ENCODE measurements at regions not wholly inside any gene's neighbourhood (a gene's known extent, or its start where the extent isn't known, plus 50 kb on each side); places are given as distances from the start of the nearest gene placed in this dataset.
A peak's percentile ranks its signal among the peaks of the same experiment; 100 is the strongest.

GRCh38 chr6:142500250-142500786 is 198.5 kb downstream of the ADGRG6 start:
- DNase-seq (ENCODE audit: low read depth) = no peak

GRCh38 chr6:142501795-142502194 is 200.0 kb downstream of the ADGRG6 start:
- DNase-seq (ENCODE audit: low read depth) = no peak

GRCh38 chr6:142507065-142507464 is 205.3 kb downstream of the ADGRG6 start:
- no peak for DNase-seq (ENCODE audit: low read depth)

- no peak for DNase-seq (ENCODE audit: low read depth)
Observed at GRCh38 chr6:142510211-142510610, 208.4 kb downstream of the ADGRG6 start.

GRCh38 chr6:142518126-142518525 is 216.3 kb downstream of the ADGRG6 start:
- no peak for DNase-seq (ENCODE audit: low read depth)

GRCh38 chr6:142518761-142519160 is 217.0 kb downstream of the ADGRG6 start:
- DNase-seq (ENCODE audit: low read depth) = no peak

GRCh38 chr6:142521791-142522190 is 220.0 kb downstream of the ADGRG6 start:
- no peak for DNase-seq (ENCODE audit: low read depth)

- no peak for DNase-seq (ENCODE audit: low read depth)
Observed at GRCh38 chr6:142523515-142524375, 221.9 kb downstream of the ADGRG6 start.

- no peak for DNase-seq (ENCODE audit: low read depth)
Observed at GRCh38 chr6:142530566-142530965, 228.8 kb downstream of the ADGRG6 start.

GRCh38 chr6:142531727-142532126 is 229.9 kb downstream of the ADGRG6 start:
- no peak for DNase-seq (ENCODE audit: low read depth)

GRCh38 chr6:142534076-142534475 is 232.3 kb downstream of the ADGRG6 start:
- no peak for DNase-seq (ENCODE audit: low read depth)

- no peak for DNase-seq (ENCODE audit: low read depth)
Observed at GRCh38 chr6:142534484-142534883, 232.7 kb downstream of the ADGRG6 start.

GRCh38 chr6:142537612-142538478 is 236.0 kb downstream of the ADGRG6 start:
- no peak for DNase-seq (ENCODE audit: low read depth)

GRCh38 chr6:142542704-142543233 is 241.0 kb downstream of the ADGRG6 start:
- DNase-seq (ENCODE audit: low read depth) = peak; percentile 23

- DNase-seq (ENCODE audit: low read depth) = no peak
Observed at GRCh38 chr6:142543606-142544005, 241.8 kb downstream of the ADGRG6 start.

GRCh38 chr6:142544199-142544838 is 242.5 kb downstream of the ADGRG6 start:
- DNase-seq (ENCODE audit: low read depth) = no peak

- DNase-seq (ENCODE audit: low read depth) = no peak
Observed at GRCh38 chr6:142545147-142545546, 243.3 kb downstream of the ADGRG6 start.

GRCh38 chr6:142548566-142548965 is 246.8 kb downstream of the ADGRG6 start:
- DNase-seq (ENCODE audit: low read depth) = no peak

- DNase-seq (ENCODE audit: low read depth) = no peak
Observed at GRCh38 chr6:142550310-142551063, 248.7 kb downstream of the ADGRG6 start.

- no peak for DNase-seq (ENCODE audit: low read depth)
Observed at GRCh38 chr6:142551274-142551811, 249.5 kb downstream of the ADGRG6 start.

- DNase-seq (ENCODE audit: low read depth) = no peak
Observed at GRCh38 chr6:142558786-142559185, 257.0 kb downstream of the ADGRG6 start.

Measured in GM04503 (cell line).